ENCODE measurements at regions not wholly inside any gene's neighbourhood (a gene's known extent, or its start where the extent isn't known, plus 50 kb on each side); places are given as distances from the start of the nearest gene placed in this dataset.

DNA sequence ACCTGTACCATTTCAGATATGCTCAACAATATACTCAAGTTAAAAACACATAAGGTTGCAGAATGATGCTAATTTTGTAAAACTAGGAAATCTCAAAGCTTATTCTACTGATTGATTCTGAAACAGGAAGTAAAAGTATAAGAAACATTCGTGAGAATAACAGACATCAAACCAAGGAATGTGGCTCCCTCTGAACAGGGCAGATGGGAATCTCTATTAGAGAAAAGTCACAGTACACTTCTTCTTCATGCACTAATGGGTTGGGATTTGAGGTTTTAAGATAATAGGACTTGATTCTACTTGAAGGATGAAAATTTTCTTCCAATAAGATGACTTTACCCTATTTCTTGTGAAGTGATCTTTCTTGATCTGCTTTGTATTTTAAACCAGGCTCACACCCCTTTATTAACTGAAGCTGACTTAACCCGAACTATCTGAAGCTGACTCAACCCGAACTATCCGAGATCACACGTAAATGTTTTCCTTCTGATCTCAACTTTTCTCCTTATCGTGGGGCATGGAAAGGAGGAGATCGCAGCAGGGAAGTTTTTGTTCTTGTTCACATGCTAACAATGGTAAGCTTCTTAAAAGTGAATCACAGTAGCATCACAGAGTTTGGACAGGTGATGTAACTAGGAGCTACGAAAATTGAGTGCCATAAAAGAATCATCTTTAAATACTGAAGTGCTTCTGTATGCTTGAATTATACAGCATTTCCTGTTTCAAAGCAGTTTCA lies 363.1 kb upstream of the ZFP42 start:
- CTCF ChIA-PET: no interaction called here
- no peak for TF ChIP-seq NFRKB (IDR thresholded peaks at IDR 0.05)
- TF ChIP-seq ARNT (IDR thresholded peaks at IDR 0.05): no peak
- no peak for TF ChIP-seq CTBP1 (IDR thresholded peaks at IDR 0.05; ENCODE audit: borderline replicate concordance)
- DNase-seq (ENCODE audit: extremely low spot score): no peak
- POLR2A ChIA-PET: no interaction called here

DNA sequence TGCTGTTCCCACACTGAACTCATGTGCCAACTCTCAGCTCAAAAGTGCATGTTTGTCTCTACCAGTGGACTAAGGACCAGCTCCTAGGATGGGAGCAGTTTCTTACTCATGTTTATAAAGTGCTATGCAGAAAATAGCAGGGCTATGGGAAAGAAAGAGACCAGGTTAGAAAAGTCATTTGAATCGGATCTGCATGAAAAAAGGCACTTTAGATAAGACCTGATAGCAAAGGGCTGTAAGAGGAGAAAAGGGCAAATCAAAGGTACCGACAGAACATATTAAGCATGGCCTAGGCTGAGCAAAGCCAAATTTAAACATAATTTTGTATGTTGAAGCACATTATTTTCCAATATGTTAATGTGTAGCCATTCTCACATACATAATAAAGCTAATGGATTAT lies 362.3 kb upstream of the ZFP42 start:
- POLR2A ChIA-PET: no interaction called here

DNA sequence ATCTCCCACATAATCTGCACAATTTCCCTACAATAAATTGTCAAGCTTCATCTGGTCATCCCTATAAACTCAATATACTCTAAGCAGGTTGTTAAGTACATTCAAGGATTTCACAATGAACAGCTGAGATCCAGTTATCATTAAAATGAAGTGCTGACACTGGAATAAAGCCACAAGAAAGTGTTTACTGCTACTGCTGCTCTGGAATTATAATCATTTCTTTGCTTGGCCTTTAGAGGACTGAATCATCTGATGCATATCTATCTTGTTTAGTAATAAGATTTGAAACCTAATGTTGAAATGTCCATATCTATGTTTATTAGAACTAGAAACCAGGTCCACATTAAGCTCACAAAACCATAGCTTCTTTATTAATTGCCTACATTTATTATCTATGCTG lies 338.6 kb upstream of the ZFP42 start:
- ChIA-PET POLR2A (no interaction called here), CTCF (no interaction called here)
- TF ChIP-seq NFRKB (IDR thresholded peaks at IDR 0.05): no peak
- no peak for TF ChIP-seq ZNF384 (IDR thresholded peaks at IDR 0.05)
- no peak for TF ChIP-seq TARDBP (IDR thresholded peaks at IDR 0.05)
- TF ChIP-seq ARNT (IDR thresholded peaks at IDR 0.05): no peak
- DNase-seq (ENCODE audit: extremely low spot score): no peak

More for the DNA sequence above, 362.3 kb upstream of the ZFP42 start:
- CTCF ChIA-PET: no interaction called here
- TF ChIP-seq LEF1 (IDR thresholded peaks at IDR 0.05; ENCODE audit: borderline replicate concordance) (no peak), FOXK2 (IDR thresholded peaks at IDR 0.05) (no peak), L3MBTL2 (conservative IDR thresholded peaks at IDR 0.05) (no peak), ELF4 (IDR thresholded peaks at IDR 0.05) (no peak), NFRKB (IDR thresholded peaks at IDR 0.05) (no peak), HDGF (IDR thresholded peaks at IDR 0.05; ENCODE audit: borderline replicate concordance) (no peak), SP1 (IDR thresholded peaks at IDR 0.05) (no peak), BHLHE40 (IDR thresholded peaks at IDR 0.05; ENCODE audit: borderline replicate concordance) (no peak), TARDBP (IDR thresholded peaks at IDR 0.05) (no peak), FOXA1 (IDR thresholded peaks at IDR 0.05) (no peak), ZNF384 (IDR thresholded peaks at IDR 0.05) (no peak), CTBP1 (IDR thresholded peaks at IDR 0.05; ENCODE audit: borderline replicate concordance) (no peak), FOXM1 (IDR thresholded peaks at IDR 0.05; ENCODE audit: borderline replicate concordance) (no peak), ARNT (IDR thresholded peaks at IDR 0.05) (no peak), SUZ12 (IDR thresholded peaks at IDR 0.05) (no peak)
- TF ChIP-seq, protein P1, sequence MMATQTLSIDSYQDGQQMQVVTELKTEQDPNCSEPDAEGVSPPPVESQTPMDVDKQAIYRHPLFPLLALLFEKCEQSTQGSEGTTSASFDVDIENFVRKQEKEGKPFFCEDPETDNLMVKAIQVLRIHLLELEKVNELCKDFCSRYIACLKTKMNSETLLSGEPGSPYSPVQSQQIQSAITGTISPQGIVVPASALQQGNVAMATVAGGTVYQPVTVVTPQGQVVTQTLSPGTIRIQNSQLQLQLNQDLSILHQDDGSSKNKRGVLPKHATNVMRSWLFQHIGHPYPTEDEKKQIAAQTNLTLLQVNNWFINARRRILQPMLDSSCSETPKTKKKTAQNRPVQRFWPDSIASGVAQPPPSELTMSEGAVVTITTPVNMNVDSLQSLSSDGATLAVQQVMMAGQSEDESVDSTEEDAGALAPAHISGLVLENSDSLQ (IDR thresholded peaks at IDR 0.05): no peak
- DNase-seq (ENCODE audit: extremely low spot score): no peak

DNA sequence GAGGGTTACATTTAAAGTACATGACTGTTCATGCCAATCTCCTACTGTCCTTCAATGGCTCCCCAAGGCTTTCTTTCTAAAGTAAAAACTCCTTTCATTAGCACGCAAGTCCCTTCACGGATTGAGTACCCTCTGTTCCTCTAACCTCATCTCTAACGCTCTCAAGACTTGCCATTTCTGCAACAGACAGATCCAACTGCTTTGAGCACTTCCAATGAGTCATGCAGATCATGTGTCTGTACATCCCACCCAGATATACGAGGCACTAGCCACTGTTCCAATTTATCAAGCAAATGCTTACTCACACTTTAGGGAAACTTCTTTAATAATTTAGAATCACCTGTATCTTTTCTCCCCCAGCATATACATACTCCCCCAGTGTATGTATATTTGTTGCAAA lies 332.5 kb upstream of the ZFP42 start:
- TF ChIP-seq L3MBTL2 (conservative IDR thresholded peaks at IDR 0.05) (no peak), SUZ12 (IDR thresholded peaks at IDR 0.05) (no peak), FOXM1 (IDR thresholded peaks at IDR 0.05; ENCODE audit: borderline replicate concordance) (no peak), SP1 (IDR thresholded peaks at IDR 0.05) (no peak), FOXK2 (IDR thresholded peaks at IDR 0.05) (no peak), BHLHE40 (IDR thresholded peaks at IDR 0.05; ENCODE audit: borderline replicate concordance) (no peak), LEF1 (IDR thresholded peaks at IDR 0.05; ENCODE audit: borderline replicate concordance) (no peak), ARNT (IDR thresholded peaks at IDR 0.05) (no peak), TARDBP (IDR thresholded peaks at IDR 0.05) (no peak), FOXA1 (IDR thresholded peaks at IDR 0.05) (no peak), HDGF (IDR thresholded peaks at IDR 0.05; ENCODE audit: borderline replicate concordance) (no peak), CTBP1 (IDR thresholded peaks at IDR 0.05; ENCODE audit: borderline replicate concordance) (no peak), ZNF384 (IDR thresholded peaks at IDR 0.05) (no peak), NFRKB (IDR thresholded peaks at IDR 0.05) (no peak), ELF4 (IDR thresholded peaks at IDR 0.05) (no peak)
- TF ChIP-seq, protein P1 (IDR thresholded peaks at IDR 0.05): no peak
- POLR2A ChIA-PET: no interaction called here
- DNase-seq (ENCODE audit: extremely low spot score): no peak
- CTCF ChIA-PET: no interaction called here

DNA sequence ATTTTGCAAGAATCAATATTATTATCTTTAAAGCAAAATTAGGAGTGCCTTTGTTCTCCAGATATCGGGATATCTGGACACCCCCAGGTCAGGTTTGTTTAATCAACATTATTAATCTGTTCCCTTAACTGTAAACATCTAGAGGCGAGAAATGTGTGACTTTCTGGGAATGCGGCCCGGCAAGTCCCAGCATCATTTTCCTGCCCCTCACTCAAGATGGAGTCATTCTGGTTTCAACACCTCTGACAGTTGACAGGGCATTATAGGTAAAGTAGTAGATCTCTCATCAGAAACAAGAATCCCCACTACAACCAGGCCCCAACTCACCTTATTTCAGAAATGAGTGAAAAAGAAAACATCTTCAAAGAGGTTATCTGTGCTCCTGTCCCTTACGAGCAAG lies 331.6 kb upstream of the ZFP42 start:
- no peak for TF ChIP-seq FOXM1 (IDR thresholded peaks at IDR 0.05; ENCODE audit: borderline replicate concordance)
- no peak for TF ChIP-seq LEF1 (IDR thresholded peaks at IDR 0.05; ENCODE audit: borderline replicate concordance)
- TF ChIP-seq NFRKB (IDR thresholded peaks at IDR 0.05): no peak
- TF ChIP-seq TARDBP (IDR thresholded peaks at IDR 0.05): no peak
- no peak for TF ChIP-seq HDGF (IDR thresholded peaks at IDR 0.05; ENCODE audit: borderline replicate concordance)
- TF ChIP-seq SUZ12 (IDR thresholded peaks at IDR 0.05): no peak
- TF ChIP-seq, protein P1 (IDR thresholded peaks at IDR 0.05): no peak
- no peak for TF ChIP-seq FOXK2 (IDR thresholded peaks at IDR 0.05)
- no peak for DNase-seq (ENCODE audit: extremely low spot score)
- POLR2A ChIA-PET: no interaction called here
- CTCF ChIA-PET: no interaction called here

DNA sequence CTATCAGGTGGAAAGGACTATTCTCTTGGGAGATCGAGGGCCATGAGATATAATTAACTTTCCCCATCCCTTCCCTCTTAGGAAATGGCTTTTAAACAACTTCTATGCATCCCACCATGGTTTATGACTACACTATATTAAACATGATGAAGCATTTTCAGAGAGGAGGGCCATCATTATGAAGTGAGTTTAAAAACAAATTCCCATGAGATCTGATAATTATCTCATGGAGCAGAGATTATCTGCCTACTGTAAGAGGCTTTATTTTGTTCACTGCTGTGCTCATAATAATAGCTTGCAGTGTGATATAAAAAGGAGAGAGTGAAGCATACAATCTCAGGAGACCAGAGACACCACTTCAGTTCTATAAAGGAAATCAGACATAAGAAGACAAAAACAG lies 330.5 kb upstream of the ZFP42 start:
- DNase-seq (ENCODE audit: extremely low spot score): no peak
- CTCF ChIA-PET: no interaction called here
- TF ChIP-seq CTBP1 (IDR thresholded peaks at IDR 0.05; ENCODE audit: borderline replicate concordance) (no peak), ARNT (IDR thresholded peaks at IDR 0.05) (no peak)
- POLR2A ChIA-PET: no interaction called here

DNA sequence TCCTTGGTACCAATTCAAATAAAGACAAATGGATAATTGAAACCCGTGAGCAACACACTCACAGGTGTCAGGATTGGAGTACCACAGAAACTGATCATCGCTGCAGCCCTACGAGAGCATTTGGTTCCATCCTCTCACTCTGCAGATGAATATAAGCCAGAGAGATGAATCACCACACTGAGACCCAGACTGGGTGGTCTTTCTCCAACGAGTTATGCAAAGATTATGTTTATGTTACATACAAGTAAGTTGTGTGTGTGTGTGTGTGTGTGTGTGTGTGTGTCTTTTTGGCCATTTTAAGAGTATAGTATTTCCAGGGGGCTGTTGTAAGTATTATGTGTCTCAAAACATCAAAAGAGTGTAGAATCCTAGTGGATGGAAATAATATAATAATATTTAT lies 329.5 kb upstream of the ZFP42 start:
- POLR2A ChIA-PET: no interaction called here

More for the DNA sequence above, 329.5 kb upstream of the ZFP42 start:
- CTCF ChIA-PET: no interaction called here
- no peak for DNase-seq (ENCODE audit: extremely low spot score)
- TF ChIP-seq BHLHE40 (IDR thresholded peaks at IDR 0.05; ENCODE audit: borderline replicate concordance) (no peak), HDGF (IDR thresholded peaks at IDR 0.05; ENCODE audit: borderline replicate concordance) (no peak), FOXA1 (IDR thresholded peaks at IDR 0.05) (no peak), ARNT (IDR thresholded peaks at IDR 0.05) (no peak), NFRKB (IDR thresholded peaks at IDR 0.05) (no peak), FOXK2 (IDR thresholded peaks at IDR 0.05) (no peak), CTBP1 (IDR thresholded peaks at IDR 0.05; ENCODE audit: borderline replicate concordance) (no peak), ELF4 (IDR thresholded peaks at IDR 0.05) (no peak), FOXM1 (IDR thresholded peaks at IDR 0.05; ENCODE audit: borderline replicate concordance) (no peak), SUZ12 (IDR thresholded peaks at IDR 0.05) (no peak), SP1 (IDR thresholded peaks at IDR 0.05) (no peak), TARDBP (IDR thresholded peaks at IDR 0.05) (no peak), L3MBTL2 (conservative IDR thresholded peaks at IDR 0.05) (no peak), LEF1 (IDR thresholded peaks at IDR 0.05; ENCODE audit: borderline replicate concordance) (no peak), ZNF384 (IDR thresholded peaks at IDR 0.05) (no peak)
- TF ChIP-seq, protein P1 (IDR thresholded peaks at IDR 0.05): no peak
